ENCODE measurements at regions not wholly inside any gene's neighbourhood (a gene's known extent, or its start where the extent isn't known, plus 50 kb on each side); places are given as distances from the start of the nearest gene placed in this dataset.

DNA sequence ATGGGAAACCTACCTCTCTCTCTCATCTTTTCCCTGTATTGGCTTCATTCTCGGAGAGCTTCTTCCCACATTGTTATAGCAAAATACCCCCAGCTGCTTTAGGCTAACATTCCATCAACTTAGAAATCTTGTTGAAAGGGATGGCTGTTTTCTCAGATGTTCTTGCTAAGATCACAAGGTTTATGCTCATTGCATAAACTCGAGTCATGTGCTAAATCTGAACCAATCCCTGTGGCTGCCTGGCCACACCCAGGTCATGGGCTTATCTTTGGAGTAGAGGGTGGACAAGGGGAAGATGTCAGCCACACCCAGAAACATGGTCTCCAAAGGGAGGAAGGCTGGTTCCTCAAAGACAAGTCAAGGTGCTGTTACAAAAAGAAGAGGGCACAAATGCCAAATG lies 150.6 kb upstream of the UMPS start:
- no peak for TF ChIP-seq CTCF (IDR thresholded peaks at IDR 0.05; ENCODE audit: low read depth, low read length)
- no peak overlapping the region for H3K4me3 ChIP-seq (ENCODE audit: low read depth, low read length)

DNA sequence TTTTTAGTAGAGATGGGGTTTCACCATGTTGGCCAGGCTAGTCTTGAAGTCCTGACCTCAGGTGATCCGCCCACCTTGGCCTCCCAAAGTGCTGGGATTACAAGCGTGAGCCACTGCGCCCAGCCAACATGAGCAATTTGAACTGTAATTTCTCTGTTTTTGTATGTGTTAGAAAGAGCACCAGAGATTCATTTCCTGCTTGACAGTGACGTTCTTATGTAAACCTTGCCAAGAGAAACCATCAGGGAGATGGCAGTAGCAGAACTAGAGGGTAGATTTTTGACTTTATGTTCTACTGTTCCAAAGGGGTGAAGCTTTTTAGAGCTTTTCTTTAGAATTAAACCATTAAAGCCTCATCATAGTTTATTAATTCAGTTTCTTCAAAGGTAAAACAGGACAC lies 148.1 kb upstream of the UMPS start:
- no peak overlapping the region for H3K4me3 ChIP-seq (ENCODE audit: low read depth, low read length)
- no peak for TF ChIP-seq CTCF (IDR thresholded peaks at IDR 0.05; ENCODE audit: low read depth, low read length)

GRCh38 chr3:124582621-124583395 lies 147.4 kb upstream of the UMPS start:
- H3K4me3 ChIP-seq (ENCODE audit: low read depth, low read length) = no peak overlapping the region

DNA sequence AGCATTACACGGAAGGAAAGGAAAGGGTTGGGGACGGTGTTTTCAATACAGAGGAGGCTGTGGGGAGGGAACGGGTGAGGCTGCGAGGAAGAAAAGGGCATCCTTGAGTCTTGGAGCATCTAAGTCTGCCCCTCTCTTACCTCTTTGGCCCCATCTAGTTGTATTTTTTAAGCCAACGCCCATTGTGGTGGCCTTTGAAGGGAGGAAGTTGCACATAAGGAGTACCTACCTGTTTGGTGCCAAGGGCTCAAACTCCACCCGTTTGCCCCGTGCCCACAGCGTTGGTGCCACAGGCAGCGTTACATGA lies 146.1 kb upstream of the UMPS start:
- no peak overlapping the region for H3K4me3 ChIP-seq (ENCODE audit: low read depth, low read length)
- no peak for TF ChIP-seq CTCF (IDR thresholded peaks at IDR 0.05; ENCODE audit: low read depth, low read length)

More at GRCh38 chr3:124582621-124583395, 147.4 kb upstream of the UMPS start:
- TF ChIP-seq CTCF (IDR thresholded peaks at IDR 0.05; ENCODE audit: low read depth, low read length) = no peak

- H3K4me3 ChIP-seq (ENCODE audit: low read depth, low read length) = peak overlapping the region; percentile 25
- no peak for TF ChIP-seq CTCF (IDR thresholded peaks at IDR 0.05; ENCODE audit: low read depth, low read length)
Measured at GRCh38 chr3:124584552-124585391, 145.5 kb upstream of the UMPS start.

GRCh38 chr3:124586126-124587052 lies 143.9 kb upstream of the UMPS start:
- H3K4me3 ChIP-seq (ENCODE audit: low read depth, low read length) = no peak overlapping the region
- no peak for TF ChIP-seq CTCF (IDR thresholded peaks at IDR 0.05; ENCODE audit: low read depth, low read length)
